ENCODE measurements at regions not wholly inside any gene's neighbourhood (a gene's known extent, or its start where the extent isn't known, plus 50 kb on each side); places are given as distances from the start of the nearest gene placed in this dataset.
"Not testable (repeated sequence)": the region's sequence is repeated elsewhere in the genome, so short reads cannot be mapped to it uniquely, and the experiment has no call there.

- POLR2A ChIA-PET: no interaction called here
- Mint-ChIP-seq H3K27me3 (peaks cover 0 to 31% (median 0%) of the 10 kb centered on the region in 5 donors), H3K27ac (no peak overlapping the region), H3K4me3 (no peak overlapping the region), H3K9me3 (peaks cover 0 to 35% (median 10%) of the 10 kb centered on the region in 9 donors), H3K4me1 (no peaks in the 10 kb centered on the region), H3K36me3 (peaks cover 0 to 16% (median 0%) of the 10 kb centered on the region in 3 donors)
- ATAC-seq: no peak
- DNase-seq: no peak
Observed at GRCh38 chr2:224121406-224122067, 82.5 kb upstream of the SERPINE2 start.

- Mint-ChIP-seq H3K27ac (no peak overlapping the region), H3K27me3 (peaks cover 0 to 35% (median 0%) of the 10 kb centered on the region in 5 donors), H3K36me3 (peaks cover 0 to 16% (median 0%) of the 10 kb centered on the region in 3 donors), H3K4me3 (no peak overlapping the region), H3K4me1 (no peaks in the 10 kb centered on the region), H3K9me3 (peaks cover 0 to 38% (median 12%) of the 10 kb centered on the region in 9 donors)
- DNase-seq (no peak), ATAC-seq (no peak)
- POLR2A ChIA-PET: no interaction called here
Observed at GRCh38 chr2:224120986-224121385, 81.9 kb upstream of the SERPINE2 start.

GRCh38 chr2:224119846-224120245 lies 80.8 kb upstream of the SERPINE2 start:
- POLR2A ChIA-PET, ATAC-seq: not testable (repeated sequence)

GRCh38 chr2:224114428-224114827 lies 75.3 kb upstream of the SERPINE2 start:
- POLR2A ChIA-PET: no interaction called here

More at GRCh38 chr2:224119846-224120245, 80.8 kb upstream of the SERPINE2 start:
- peaks cover 0 to 25% (median 0%) of the 10 kb centered on the region in 3 donors for H3K36me3 Mint-ChIP-seq
- H3K4me1 Mint-ChIP-seq, H3K27ac Mint-ChIP-seq, DNase-seq, H3K4me3 Mint-ChIP-seq: not testable (repeated sequence)
- H3K9me3 Mint-ChIP-seq: peaks cover 0 to 49% (median 13%) of the 10 kb centered on the region in 9 donors
- H3K27me3 Mint-ChIP-seq: peaks cover 5 to 37% (median 7%) of the 10 kb centered on the region in 5 donors

GRCh38 chr2:224113930-224114329 lies 74.8 kb upstream of the SERPINE2 start:
- DNase-seq, H3K4me3 Mint-ChIP-seq, H3K27ac Mint-ChIP-seq, ATAC-seq, H3K4me1 Mint-ChIP-seq, POLR2A ChIA-PET: not testable (repeated sequence)
- Mint-ChIP-seq H3K27me3 (peaks cover 8 to 30% (median 19%) of the 10 kb centered on the region in 5 donors), H3K36me3 (peaks cover 2 to 29% (median 3%) of the 10 kb centered on the region in 3 donors), H3K9me3 (peaks cover 4 to 60% (median 12%) of the 10 kb centered on the region in 9 donors)

More at GRCh38 chr2:224114428-224114827, 75.3 kb upstream of the SERPINE2 start:
- Mint-ChIP-seq H3K27me3 (peaks cover 8 to 30% (median 19%) of the 10 kb centered on the region in 5 donors), H3K9me3 (peaks cover 4 to 65% (median 13%) of the 10 kb centered on the region in 9 donors), H3K27ac (no peak overlapping the region), H3K4me1 (no peaks in the 10 kb centered on the region), H3K4me3 (no peak overlapping the region), H3K36me3 (peaks cover 2 to 31% (median 3%) of the 10 kb centered on the region in 3 donors)
- no peak for ATAC-seq
- no peak for DNase-seq

- Mint-ChIP-seq H3K36me3 (peaks cover 2 to 23% (median 3%) of the 10 kb centered on the region in 3 donors), H3K9me3 (peaks cover 2 to 38% (median 11%) of the 10 kb centered on the region in 9 donors), H3K27ac (no peak overlapping the region), H3K27me3 (peaks cover 8 to 31% (median 22%) of the 10 kb centered on the region in 5 donors), H3K4me1 (no peaks in the 10 kb centered on the region), H3K4me3 (no peak overlapping the region)
- DNase-seq (no peak), ATAC-seq (no peak)
- POLR2A ChIA-PET: no interaction called here
Observed at GRCh38 chr2:224111576-224111975, 72.5 kb upstream of the SERPINE2 start.

- Mint-ChIP-seq H3K9me3 (peaks cover 0 to 33% (median 9%) of the 10 kb centered on the region in 9 donors), H3K27me3 (peaks cover 5 to 31% (median 22%) of the 10 kb centered on the region in 5 donors), H3K36me3 (peaks cover 2 to 23% (median 3%) of the 10 kb centered on the region in 3 donors), H3K4me1 (no peaks in the 10 kb centered on the region), H3K4me3 (no peak overlapping the region), H3K27ac (no peak overlapping the region)
- POLR2A ChIA-PET: no interaction called here
- ATAC-seq: no peak
- DNase-seq: no peak
Observed at GRCh38 chr2:224110811-224111210, 71.7 kb upstream of the SERPINE2 start.

GRCh38 chr2:224109751-224110150 lies 70.7 kb upstream of the SERPINE2 start:
- Mint-ChIP-seq H3K27me3 (peaks cover 1 to 23% (median 12%) of the 10 kb centered on the region in 5 donors), H3K27ac (no peak overlapping the region), H3K4me1 (no peaks in the 10 kb centered on the region), H3K9me3 (peaks cover 0 to 23% (median 4%) of the 10 kb centered on the region in 9 donors), H3K4me3 (no peak overlapping the region), H3K36me3 (peaks cover 2 to 14% (median 3%) of the 10 kb centered on the region in 3 donors)
- ATAC-seq (no peak), DNase-seq (no peak)
- POLR2A ChIA-PET: no interaction called here

- POLR2A ChIA-PET: no interaction called here
- Mint-ChIP-seq H3K36me3 (peaks cover 0 to 1% (median 0%) of the 10 kb centered on the region in 3 donors), H3K4me3 (no peak overlapping the region), H3K4me1 (no peaks in the 10 kb centered on the region), H3K27me3 (peaks cover 3 to 20% (median 16%) of the 10 kb centered on the region in 5 donors), H3K9me3 (peaks cover 0 to 2% (median under 1%) of the 10 kb centered on the region in 9 donors), H3K27ac (no peak overlapping the region)
- DNase-seq (no peak), ATAC-seq (no peak)
Observed at GRCh38 chr2:224106794-224107193, 67.7 kb upstream of the SERPINE2 start.

- H3K9me3 Mint-ChIP-seq: no peaks in the 10 kb centered on the region
- H3K4me3 Mint-ChIP-seq: no peak overlapping the region
- DNase-seq (no peak), ATAC-seq (no peak)
- POLR2A ChIA-PET: no interaction called here
- H3K36me3 Mint-ChIP-seq: no peaks in the 10 kb centered on the region
- H3K27ac Mint-ChIP-seq: no peak overlapping the region
- peaks cover 1 to 32% (median 17%) of the 10 kb centered on the region in 5 donors for H3K27me3 Mint-ChIP-seq
- H3K4me1 Mint-ChIP-seq: no peaks in the 10 kb centered on the region
Observed at GRCh38 chr2:224104668-224105386, 65.7 kb upstream of the SERPINE2 start.

- Mint-ChIP-seq H3K36me3 (no peaks in the 10 kb centered on the region), H3K27ac (peak overlapping the region in 1 of 10 donors; percentile 40), H3K4me3 (no peak overlapping the region), H3K4me1 (no peaks in the 10 kb centered on the region), H3K9me3 (no peaks in the 10 kb centered on the region), H3K27me3 (peaks cover 1 to 30% (median 14%) of the 10 kb centered on the region in 5 donors)
- ATAC-seq (no peak), DNase-seq (no peak)
- POLR2A ChIA-PET: no interaction called here
Observed at GRCh38 chr2:224103651-224104050, 64.6 kb upstream of the SERPINE2 start.

- ATAC-seq: no peak
- POLR2A ChIA-PET: no interaction called here
Observed at GRCh38 chr2:224102991-224103390, 63.9 kb upstream of the SERPINE2 start.

More at GRCh38 chr2:224102991-224103390, 63.9 kb upstream of the SERPINE2 start:
- H3K27me3 Mint-ChIP-seq: peaks cover 1 to 23% (median 11%) of the 10 kb centered on the region in 5 donors
- no peak overlapping the region for H3K27ac Mint-ChIP-seq
- H3K4me1 Mint-ChIP-seq: no peaks in the 10 kb centered on the region
- H3K9me3 Mint-ChIP-seq: no peaks in the 10 kb centered on the region
- no peak for DNase-seq
- no peaks in the 10 kb centered on the region for H3K36me3 Mint-ChIP-seq
- no peak overlapping the region for H3K4me3 Mint-ChIP-seq

All from naive thymus-derived CD8-positive, alpha-beta T cell (primary cell).